ENCODE measurements at regions not wholly inside any gene's neighbourhood (a gene's known extent, or its start where the extent isn't known, plus 50 kb on each side); places are given as distances from the start of the nearest gene placed in this dataset.

DNA sequence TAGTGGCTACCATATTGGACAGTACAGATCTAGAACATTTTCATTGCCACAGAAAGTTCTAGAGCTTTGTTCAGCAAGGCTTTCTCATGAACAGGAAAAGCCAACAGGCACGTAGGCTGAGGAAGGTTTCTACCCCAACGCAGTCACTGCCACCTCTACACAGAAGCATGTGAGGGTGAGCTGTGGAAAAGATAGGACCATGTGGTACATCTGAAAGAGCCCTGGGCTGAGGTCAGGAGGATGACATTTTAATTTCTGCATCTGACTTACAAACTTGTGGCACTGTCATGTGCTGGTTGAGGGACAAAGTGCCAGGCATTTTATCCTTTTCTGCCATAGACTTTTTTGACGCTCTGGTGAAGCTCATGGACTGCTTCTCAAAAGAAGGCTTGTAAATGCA lies 454.2 kb downstream of the BCOR start:
- H3K4me3 ChIP-seq = no peak overlapping the region
- intact Hi-C loops (cut with DNase I; ENCODE audit: low total_unique reads) = no loop called here
- H3K36me3 ChIP-seq = no peaks in the 10 kb centered on the region
- H3K27ac ChIP-seq = no peak overlapping the region
- 77 to 93% (median 87%) methylated on average over 3 of the region's 3 CpGs for WGBS, 5 donors
- TF ChIP-seq POLR2AphosphoS5 (IDR thresholded peaks at IDR 0.05) (no peak), POLR2A (IDR thresholded peaks at IDR 0.05) (no peak)
- TF ChIP-seq, protein P1, sequence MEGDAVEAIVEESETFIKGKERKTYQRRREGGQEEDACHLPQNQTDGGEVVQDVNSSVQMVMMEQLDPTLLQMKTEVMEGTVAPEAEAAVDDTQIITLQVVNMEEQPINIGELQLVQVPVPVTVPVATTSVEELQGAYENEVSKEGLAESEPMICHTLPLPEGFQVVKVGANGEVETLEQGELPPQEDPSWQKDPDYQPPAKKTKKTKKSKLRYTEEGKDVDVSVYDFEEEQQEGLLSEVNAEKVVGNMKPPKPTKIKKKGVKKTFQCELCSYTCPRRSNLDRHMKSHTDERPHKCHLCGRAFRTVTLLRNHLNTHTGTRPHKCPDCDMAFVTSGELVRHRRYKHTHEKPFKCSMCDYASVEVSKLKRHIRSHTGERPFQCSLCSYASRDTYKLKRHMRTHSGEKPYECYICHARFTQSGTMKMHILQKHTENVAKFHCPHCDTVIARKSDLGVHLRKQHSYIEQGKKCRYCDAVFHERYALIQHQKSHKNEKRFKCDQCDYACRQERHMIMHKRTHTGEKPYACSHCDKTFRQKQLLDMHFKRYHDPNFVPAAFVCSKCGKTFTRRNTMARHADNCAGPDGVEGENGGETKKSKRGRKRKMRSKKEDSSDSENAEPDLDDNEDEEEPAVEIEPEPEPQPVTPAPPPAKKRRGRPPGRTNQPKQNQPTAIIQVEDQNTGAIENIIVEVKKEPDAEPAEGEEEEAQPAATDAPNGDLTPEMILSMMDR (IDR thresholded peaks at IDR 0.05 in 8 of 11, conservative IDR thresholded peaks at IDR 0.05 in 3 of 11) = no peak
- H3K27me3 ChIP-seq (replicated peaks in 1 of 7) = peaks cover 0 to 11% (median 0%) of the 10 kb centered on the region in 7 donors
- H3K9me3 ChIP-seq = peaks cover 0 to 8% (median 0%) of the 10 kb centered on the region in 8 donors
- no peaks in the 10 kb centered on the region for H3K4me1 ChIP-seq
- DNase-seq = no peak

DNA sequence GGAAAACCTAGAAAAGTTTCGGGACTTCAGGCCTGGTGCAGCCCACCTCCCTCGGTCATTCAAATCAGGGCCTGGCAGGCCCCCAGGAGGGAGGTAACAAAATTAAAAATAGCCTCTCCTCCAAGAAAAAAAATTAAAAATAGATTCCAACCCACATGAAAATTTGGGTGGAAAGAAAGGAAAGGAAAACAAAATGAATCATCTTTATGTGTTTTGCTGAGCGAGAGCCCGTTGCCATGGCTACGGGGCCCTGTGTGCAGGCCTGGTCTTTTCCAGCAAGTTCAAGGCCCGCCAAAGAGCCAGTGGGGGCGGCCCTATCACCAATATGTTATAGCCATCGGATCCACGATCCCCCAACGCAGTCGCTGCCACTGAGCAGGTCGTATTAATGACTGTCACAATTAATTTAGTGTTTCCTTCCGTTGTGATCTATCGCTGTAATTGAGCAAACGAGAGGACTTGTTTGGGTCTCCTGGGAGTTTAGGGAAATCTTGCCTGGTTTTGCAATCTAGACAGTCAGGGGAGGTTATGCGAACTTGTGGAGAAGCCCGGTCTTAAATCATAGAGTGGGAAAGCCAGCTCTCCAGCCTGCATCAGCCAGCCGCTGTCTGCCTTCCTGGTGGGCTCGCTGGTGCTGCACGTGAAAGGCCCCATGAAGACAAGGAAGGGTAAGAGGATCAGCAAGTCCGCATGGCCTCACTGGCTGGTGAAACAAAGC lies 452.4 kb downstream of the BCOR start:
- H3K4me3 ChIP-seq = no peak overlapping the region
- 51 to 72% (median 66%) methylated on average over 19 to 21 of the region's 21 CpGs for WGBS, 5 donors

GRCh38 chrX:39648548-39649254 lies 449.1 kb downstream of the BCOR start:
- Histone ChIP-seq H3K27ac (no peak overlapping the region), H3K4me3 (no peak overlapping the region), H3K4me1 (no peaks in the 10 kb centered on the region), H3K27me3 (replicated peaks in 1 of 7) (peaks cover 0 to 12% (median 3%) of the 10 kb centered on the region in 7 donors), H3K9me3 (peaks cover 0 to 8% (median 0%) of the 10 kb centered on the region in 8 donors), H3K36me3 (no peaks in the 10 kb centered on the region)
- DNase-seq = no peak
- WGBS, 5 donors = 70 to 98% (median 91%) methylated on average over 5 to 6 of the region's 6 CpGs
- intact Hi-C loops (cut with DNase I; ENCODE audit: low total_unique reads) = no loop called here
- TF ChIP-seq POLR2AphosphoS5 (IDR thresholded peaks at IDR 0.05) (no peak), POLR2A (IDR thresholded peaks at IDR 0.05) (no peak)
- TF ChIP-seq, protein P1 (IDR thresholded peaks at IDR 0.05 in 8 of 11, conservative IDR thresholded peaks at IDR 0.05 in 3 of 11) = no peak

More for the DNA sequence above, 452.4 kb downstream of the BCOR start:
- Histone ChIP-seq H3K4me1 (no peaks in the 10 kb centered on the region), H3K9me3 (peaks cover 0 to 8% (median 0%) of the 10 kb centered on the region in 8 donors), H3K27me3 (replicated peaks in 1 of 7) (peaks cover 0 to 11% (median 0%) of the 10 kb centered on the region in 7 donors), H3K36me3 (no peaks in the 10 kb centered on the region), H3K27ac (peak overlapping the region in 1 of 8 donors; percentile 18)
- DNase-seq = no peak
- intact Hi-C loops (cut with DNase I; ENCODE audit: low total_unique reads) = no loop called here
- TF ChIP-seq POLR2A (IDR thresholded peaks at IDR 0.05) = no peak
- TF ChIP-seq, protein P1 (IDR thresholded peaks at IDR 0.05 in 8 of 11, conservative IDR thresholded peaks at IDR 0.05 in 3 of 11) = no peak
- no peak for TF ChIP-seq POLR2AphosphoS5 (IDR thresholded peaks at IDR 0.05)

GRCh38 chrX:39650768-39651347 lies 446.9 kb downstream of the BCOR start:
- Histone ChIP-seq H3K9me3 (peaks cover 0 to 8% (median 0%) of the 10 kb centered on the region in 8 donors), H3K36me3 (no peaks in the 10 kb centered on the region), H3K27ac (no peak overlapping the region), H3K27me3 (replicated peaks in 1 of 7) (peaks cover 0 to 24% (median 3%) of the 10 kb centered on the region in 7 donors), H3K4me1 (no peaks in the 10 kb centered on the region), H3K4me3 (no peak overlapping the region)
- 79 to 95% (median 91%) methylated on average over 12 of the region's 12 CpGs for WGBS, 5 donors
- intact Hi-C loops (cut with DNase I; ENCODE audit: low total_unique reads) = no loop called here
- no peak for DNase-seq
- TF ChIP-seq POLR2A (IDR thresholded peaks at IDR 0.05) = no peak
- no peak for TF ChIP-seq POLR2AphosphoS5 (IDR thresholded peaks at IDR 0.05)
- TF ChIP-seq, protein P1 (IDR thresholded peaks at IDR 0.05 in 8 of 11, conservative IDR thresholded peaks at IDR 0.05 in 3 of 11) = no peak

Measured in spleen (tissue), 11 donors.